K562 (cell line): ENCODE measurements at regions not wholly inside any gene's neighbourhood (a gene's known extent, or its start where the extent isn't known, plus 50 kb on each side); places are given as distances from the start of the nearest gene placed in this dataset.

Source experiments
- ATAC-seq: fragments of 200-7000 bp; cut with Tn5 transposase; 3 replicates; pipeline ENCODE4 v1.9.1; 2020; ENCODE audit warnings: moderate library complexity
- BruUV-seq: library from RNA; stranded (reverse); fragments of 400-500 nt; replicated peaks from 2 replicates; lab custom pipeline; 2021; lab: Mats Ljungman, UMichigan
- CTCF ChIA-PET: fragments of 300-600 bp; formaldehyde crosslinking; extraction: SDS; loops from one replicate; lab custom pipeline; 2021; ENCODE audit warnings: low intra/inter-chr PET ratio; lab: Yijun Ruan, JAX
- POLR2A ChIA-PET: fragments of 300-600, 350-650 bp; sonication (Branson Sonifier 250); formaldehyde crosslinking; extraction: SDS; loops from one replicate; lab custom pipeline; 2021; ENCODE audit warnings: antibody characterized with exemption, inconsistent platforms; lab: Yijun Ruan, JAX
- DNase-seq, 4 experiments: peaks; one replicate each; pipeline versions ENCODE4 v3.0.0 to v3.0.0-alpha.2; 2011 to 2018; ENCODE audit warnings: low spot score in 3 of 4, mixed read lengths in 3 of 4; ENCODE audit errors: extremely low read depth in 1 of 4
- FAIRE-seq: peaks from 2 replicates; lab custom pipeline; 2011; peaks lifted over from hg19 to GRCh38; lab: Jason Lieb, UNC
- H2AFZ ChIP-seq: 2 replicates; pipeline ENCODE4 v1.6.0; 2011; ENCODE audit warnings: low read depth, low read length, control low read depth, inconsistent platforms
- H3K27ac ChIP-seq: fragments of 200-600 bp; 3 replicates; pipeline ENCODE4 v1.8.0; 2011; ENCODE audit warnings: low read depth, mild to moderate bottlenecking, control low read depth, inconsistent platforms, low read length, moderate library complexity, mixed read lengths; ENCODE audit errors: extremely low read depth
- H3K27me3 ChIP-seq, 2 experiments: fragments of 300-600 bp in 1 of 2; 2 replicates in 1 of 2; 3 replicates in 1 of 2; pipeline versions ENCODE4 v1.6.0 to v1.8.0; 2011; ENCODE audit warnings: inconsistent platforms in 2 of 2, low read length in 2 of 2, mild to moderate bottlenecking in 1 of 2, mixed read lengths in 1 of 2, moderate library complexity in 1 of 2; ENCODE audit not compliant: control insufficient read depth in 2 of 2, insufficient read depth in 2 of 2
- H3K36me3 ChIP-seq: fragments of 300-600 bp; 3 replicates; pipeline ENCODE4 v1.8.0; 2011; ENCODE audit warnings: mild to moderate bottlenecking, low read length, inconsistent platforms; ENCODE audit not compliant: control insufficient read depth, insufficient read depth
- H3K4me1 ChIP-seq, 2 experiments: fragments of 200-600 bp in 1 of 2; replicated peaks in 1 of 2; 2 replicates in 1 of 2; 3 replicates in 1 of 2; pipeline versions ENCODE4 v1.5.1 to v1.8.0; 2011; ENCODE audit warnings: inconsistent platforms in 2 of 2, low read length in 2 of 2, mild to moderate bottlenecking in 1 of 2, mixed read lengths in 1 of 2, moderate library complexity in 1 of 2; ENCODE audit not compliant: control insufficient read depth in 2 of 2, insufficient read depth in 2 of 2
- H3K4me2 ChIP-seq: 2 replicates; pipeline ENCODE4 v1.6.1; 2011; ENCODE audit warnings: low read length, control low read depth, inconsistent platforms, mixed read lengths; ENCODE audit not compliant: insufficient read depth
- H3K4me3 ChIP-seq: fragments of 200-600 bp; sonication (generic), shearing (Covaris generic); 2 replicates; pipeline ENCODE4 v1.5.1; 2016; ENCODE audit warnings: control low read depth, inconsistent platforms
- H3K79me2 ChIP-seq: fragments of 200-600 bp; 3 replicates; pipeline ENCODE4 v1.8.0; 2011; ENCODE audit warnings: low read length, inconsistent platforms; ENCODE audit not compliant: control insufficient read depth, insufficient read depth
- H3K9ac ChIP-seq, 2 experiments: 2 replicates each; pipeline versions ENCODE4 v1.6.0 to v1.6.1; 2011; ENCODE audit warnings: low read depth in 2 of 2, low read length in 2 of 2, control low read depth in 1 of 2, inconsistent platforms in 1 of 2, mild to moderate bottlenecking in 1 of 2, mixed read lengths in 1 of 2; ENCODE audit not compliant: insufficient read depth in 1 of 2
- H3K9me1 ChIP-seq: one replicate; pipeline ENCODE4 v1.6.0; 2011; ENCODE audit warnings: inconsistent platforms, mild to moderate bottlenecking, low read length, moderate library complexity; ENCODE audit not compliant: control insufficient read depth, insufficient read depth
- H3K9me3 ChIP-seq: replicated peaks from 2 replicates; pipeline ENCODE4 v1.5.1; 2011; ENCODE audit warnings: low read depth, low read length, inconsistent platforms; ENCODE audit not compliant: control insufficient read depth, insufficient read depth
- H4K20me1 ChIP-seq: replicated peaks from 2 replicates; pipeline ENCODE4 v1.6.1; 2011; ENCODE audit warnings: low read length, inconsistent platforms, mixed read lengths; ENCODE audit not compliant: control insufficient read depth, insufficient read depth
- HNRNPK ChIP-seq: fragments of 200-400 bp; formaldehyde crosslinking; IDR thresholded peaks from one replicate; pipeline ENCODE4 v1.6.1; 2018; ENCODE audit warnings: mild to moderate bottlenecking, low read depth, low read length; ENCODE audit not compliant: poor library complexity, severe bottlenecking
- MAFF ChIP-seq: IDR thresholded peaks from 2 replicates; pipeline ENCODE4 v1.6.1; 2012; ENCODE audit warnings: low read length, improper control_type of control experiment
- PCBP2 ChIP-seq: fragments of 200-400 bp; formaldehyde crosslinking; IDR thresholded peaks from 2 replicates; pipeline ENCODE4 v1.6.1; 2018; ENCODE audit warnings: low read length, low read depth, mild to moderate bottlenecking, moderate library complexity; ENCODE audit not compliant: poor library complexity, severe bottlenecking
- SMAD4 ChIP-seq: fragments of 250-450 bp; sonication (Bioruptor Pico); conservative IDR thresholded peaks from 2 replicates; pipeline ENCODE4 v1.8.0; 2021; ENCODE audit warnings: inconsistent platforms, mild to moderate bottlenecking, moderate library complexity
- ZKSCAN1 ChIP-seq: fragments of 150-350 bp; IDR thresholded peaks from 2 replicates; pipeline ENCODE4 v1.6.1; 2016; ENCODE audit warnings: low read depth, low read length
- WGBS: fragments of 100-300 bp; shearing (Covaris generic); methylation state at CpG from one replicate; pipeline ENCODE4 v1.1.6; 2016; ENCODE audit warnings: low coverage, mixed read lengths; ENCODE audit not compliant: insufficient coverage; ENCODE audit errors: missing lambda C conversion rate; 5-methylcytosine and 5-hydroxymethylcytosine counted together
- in situ Hi-C: fragments of 300-500 bp; cut with MboI; formaldehyde crosslinking; loops from 4 replicates; pipeline ENCODE4 v1.15.0; 2018; ENCODE audit warnings: inconsistent platforms, mixed read lengths
- intact Hi-C: fragments of 100-400 bp; cut with micrococcal nuclease; formaldehyde crosslinking; loops from 2 replicates; pipeline ENCODE4 v1.14.2; 2022

DNA sequence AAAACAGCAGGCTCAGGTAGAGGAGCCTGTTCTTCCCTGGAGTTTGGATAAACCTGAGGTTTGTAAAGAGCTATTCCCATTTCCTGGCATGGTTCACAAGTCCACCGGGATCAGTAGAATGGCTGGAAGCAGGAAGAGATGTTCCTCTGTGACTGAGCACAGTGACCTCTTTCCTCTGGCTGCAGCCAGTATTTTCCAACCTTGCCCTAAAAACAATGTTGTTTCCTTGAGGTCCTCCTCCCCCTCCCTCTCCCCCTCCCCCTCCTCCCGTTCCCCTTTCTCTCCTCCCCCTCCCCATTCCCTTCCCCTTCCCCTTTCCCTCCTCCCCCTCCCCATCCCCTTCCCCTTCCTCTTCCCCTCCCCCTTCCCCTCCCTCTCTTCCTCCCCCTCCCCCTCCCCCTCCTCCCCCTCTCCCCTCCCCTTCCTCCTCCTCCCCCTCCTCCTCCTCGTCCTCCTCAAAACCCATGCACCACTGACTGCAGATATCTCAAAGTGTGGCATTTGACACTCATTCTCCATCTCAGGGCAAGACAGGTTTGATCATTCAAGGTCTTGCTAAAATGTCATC is 58.9 kb upstream of the MON1B start:
- no peaks in the 10 kb centered on the region for H4K20me1 ChIP-seq
- H3K9me3 ChIP-seq = no peaks in the 10 kb centered on the region
- no peaks in the 10 kb centered on the region for H3K9me1 ChIP-seq
- intact Hi-C loops = no loop called here
- BruUV-seq = no TSS peak
- H3K36me3 ChIP-seq = no peaks in the 10 kb centered on the region
- FAIRE-seq (no peak), DNase-seq (no peak), ATAC-seq (no peak)
- H3K4me2 ChIP-seq = no peak overlapping the region
- POLR2A ChIA-PET = no interaction called here
- H2AFZ ChIP-seq = no peak overlapping the region
- H3K9ac ChIP-seq = no peak overlapping the region
- TF ChIP-seq HNRNPK (peak; percentile 54), ZKSCAN1 (no peak), PCBP2 (peak; percentile 60)
- no peaks in the 10 kb centered on the region for H3K4me1 ChIP-seq
- in situ Hi-C loops = no loop called here
- WGBS = 3% methylated on average over 2 of the region's 3 CpGs
- H3K79me2 ChIP-seq = no peaks in the 10 kb centered on the region
- CTCF ChIA-PET = no interaction called here
- H3K27ac ChIP-seq = no peak overlapping the region
- no peak overlapping the region for H3K4me3 ChIP-seq
- H3K27me3 ChIP-seq = no peaks in the 10 kb centered on the region

DNA sequence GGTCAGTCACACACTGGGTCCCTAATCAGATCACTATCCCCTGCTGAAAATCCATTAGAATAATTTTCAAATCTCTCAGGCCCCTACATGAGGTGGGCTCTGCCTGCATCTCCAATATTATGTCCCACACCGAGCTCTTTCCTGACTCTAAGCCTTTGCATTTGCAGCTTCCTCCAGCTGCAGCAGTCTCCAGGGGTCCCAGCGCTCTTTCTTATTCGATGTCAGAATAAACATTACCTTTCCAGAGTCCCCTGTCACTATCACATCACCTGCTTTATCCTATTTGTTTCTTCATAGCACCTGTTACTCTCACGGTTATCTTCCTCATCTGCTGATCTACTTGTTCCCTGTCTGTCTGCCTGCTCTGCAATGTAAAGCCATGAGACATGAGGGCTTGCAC is 57.3 kb upstream of the MON1B start:
- Histone ChIP-seq H3K4me2 (no peak overlapping the region), H3K9ac (no peak overlapping the region), H3K9me3 (no peaks in the 10 kb centered on the region), H3K79me2 (no peaks in the 10 kb centered on the region), H2AFZ (no peak overlapping the region), H3K27me3 (no peaks in the 10 kb centered on the region), H3K4me3 (no peak overlapping the region), H3K9me1 (no peaks in the 10 kb centered on the region), H3K36me3 (no peaks in the 10 kb centered on the region), H3K27ac (no peak overlapping the region), H4K20me1 (no peaks in the 10 kb centered on the region), H3K4me1 (no peaks in the 10 kb centered on the region)
- ATAC-seq (no peak), DNase-seq (no peak), FAIRE-seq (no peak)
- POLR2A ChIA-PET = no interaction called here
- TF ChIP-seq SMAD4 (CRISPR knock-in tag) = no peak
- TF ChIP-seq MAFF = no peak
- CTCF ChIA-PET = no interaction called here
- in situ Hi-C loops = no loop called here
- intact Hi-C loops = no loop called here
- BruUV-seq = no TSS peak
- WGBS = 0% methylated on average over 4 of the region's 4 CpGs
